ENCODE measurements at regions not wholly inside any gene's neighbourhood (a gene's known extent, or its start where the extent isn't known, plus 50 kb on each side); places are given as distances from the start of the nearest gene placed in this dataset.

- H3K79me2 ChIP-seq (ENCODE audit: control insufficient read depth, insufficient read depth, low read length): no peaks in the 10 kb centered on the region
- no peaks in the 10 kb centered on the region for H3K9me3 ChIP-seq (ENCODE audit: control insufficient read depth, insufficient read depth, low read depth, low read length)
- H3K4me1 ChIP-seq (ENCODE audit: control insufficient read depth, extremely low read depth, insufficient read depth, low read length): no peaks in the 10 kb centered on the region
- no peak overlapping the region for H2AFZ ChIP-seq (ENCODE audit: low read length)
- no peak for DNase-seq (ENCODE audit: low read depth in 2 of 2)
- H3K4me2 ChIP-seq (ENCODE audit: extremely low read depth, insufficient read depth, low read length): no peak overlapping the region
- no peak overlapping the region for H3K27ac ChIP-seq (ENCODE audit: insufficient read depth, low read length)
- H3K9ac ChIP-seq (ENCODE audit: insufficient read depth, low read length): no peak overlapping the region
- no peaks in the 10 kb centered on the region for H3K36me3 ChIP-seq (ENCODE audit: control insufficient read depth, insufficient read depth, low read length)
- H3K27me3 ChIP-seq (ENCODE audit: control insufficient read depth, insufficient read depth, low read length): no peaks in the 10 kb centered on the region
- H3K4me3 ChIP-seq (replicated peaks in 1 of 4; ENCODE audit: control extremely low read depth in 1 of 4, insufficient read depth in 1 of 4, low read depth in 3 of 4, low read length in 4 of 4): no peak overlapping the region
- TF ChIP-seq CTCF (conservative IDR thresholded peaks at IDR 0.05 in 1 of 2, IDR thresholded peaks at IDR 0.05 in 1 of 2; ENCODE audit: low read depth in 1 of 2, low read length in 2 of 2) (no peak), EZH2 (IDR thresholded peaks at IDR 0.05; ENCODE audit: low read length, missing control alignments) (no peak)
- H4K20me1 ChIP-seq (ENCODE audit: control insufficient read depth, extremely low read depth, insufficient read depth, low read length): no peaks in the 10 kb centered on the region
These were observed 921.7 kb upstream of the API5 start for GRCh38 chr11:42390116-42390515.

GRCh38 chr11:42397483-42397882 is 914.3 kb upstream of the API5 start:
- Histone ChIP-seq H3K27me3 (ENCODE audit: control insufficient read depth, insufficient read depth, low read length) (no peaks in the 10 kb centered on the region), H3K4me3 (replicated peaks in 1 of 4; ENCODE audit: control extremely low read depth in 1 of 4, insufficient read depth in 1 of 4, low read depth in 3 of 4, low read length in 4 of 4) (no peak overlapping the region), H3K9ac (ENCODE audit: insufficient read depth, low read length) (no peak overlapping the region), H3K4me1 (ENCODE audit: control insufficient read depth, extremely low read depth, insufficient read depth, low read length) (no peaks in the 10 kb centered on the region), H4K20me1 (ENCODE audit: control insufficient read depth, extremely low read depth, insufficient read depth, low read length) (no peaks in the 10 kb centered on the region), H3K27ac (ENCODE audit: insufficient read depth, low read length) (no peak overlapping the region), H2AFZ (ENCODE audit: low read length) (no peak overlapping the region), H3K79me2 (ENCODE audit: control insufficient read depth, insufficient read depth, low read length) (no peaks in the 10 kb centered on the region), H3K9me3 (ENCODE audit: control insufficient read depth, insufficient read depth, low read depth, low read length) (no peaks in the 10 kb centered on the region), H3K36me3 (ENCODE audit: control insufficient read depth, insufficient read depth, low read length) (no peaks in the 10 kb centered on the region), H3K4me2 (ENCODE audit: extremely low read depth, insufficient read depth, low read length) (no peak overlapping the region)
- TF ChIP-seq CTCF (conservative IDR thresholded peaks at IDR 0.05 in 1 of 2, IDR thresholded peaks at IDR 0.05 in 1 of 2; ENCODE audit: low read depth in 1 of 2, low read length in 2 of 2) (no peak), EZH2 (IDR thresholded peaks at IDR 0.05; ENCODE audit: low read length, missing control alignments) (no peak)
- DNase-seq (ENCODE audit: low read depth in 2 of 2): no peak

GRCh38 chr11:42407341-42407740 is 904.5 kb upstream of the API5 start:
- H3K9me3 ChIP-seq (ENCODE audit: control insufficient read depth, insufficient read depth, low read depth, low read length): no peaks in the 10 kb centered on the region

More at GRCh38 chr11:42407341-42407740, 904.5 kb upstream of the API5 start:
- Histone ChIP-seq H3K36me3 (ENCODE audit: control insufficient read depth, insufficient read depth, low read length) (no peaks in the 10 kb centered on the region), H3K9ac (ENCODE audit: insufficient read depth, low read length) (no peak overlapping the region), H3K27me3 (ENCODE audit: control insufficient read depth, insufficient read depth, low read length) (no peaks in the 10 kb centered on the region), H3K4me3 (replicated peaks in 1 of 4; ENCODE audit: control extremely low read depth in 1 of 4, insufficient read depth in 1 of 4, low read depth in 3 of 4, low read length in 4 of 4) (no peak overlapping the region), H2AFZ (ENCODE audit: low read length) (no peak overlapping the region), H3K4me1 (ENCODE audit: control insufficient read depth, extremely low read depth, insufficient read depth, low read length) (no peaks in the 10 kb centered on the region), H3K79me2 (ENCODE audit: control insufficient read depth, insufficient read depth, low read length) (no peaks in the 10 kb centered on the region), H3K27ac (ENCODE audit: insufficient read depth, low read length) (no peak overlapping the region), H3K4me2 (ENCODE audit: extremely low read depth, insufficient read depth, low read length) (no peak overlapping the region), H4K20me1 (ENCODE audit: control insufficient read depth, extremely low read depth, insufficient read depth, low read length) (no peaks in the 10 kb centered on the region)
- peak in 1 of 2 donors; percentile 27 for DNase-seq (ENCODE audit: low read depth in 2 of 2)
- TF ChIP-seq EZH2 (IDR thresholded peaks at IDR 0.05; ENCODE audit: low read length, missing control alignments) (no peak), CTCF (conservative IDR thresholded peaks at IDR 0.05 in 1 of 2, IDR thresholded peaks at IDR 0.05 in 1 of 2; ENCODE audit: low read depth in 1 of 2, low read length in 2 of 2) (no peak)
